Epithelial cell of esophagus (primary cell): ENCODE measurements at regions not wholly inside any gene's neighbourhood (a gene's known extent, or its start where the extent isn't known, plus 50 kb on each side); places are given as distances from the start of the nearest gene placed in this dataset.

ENCODE experiments used
- DNase-seq: peaks from one replicate; pipeline ENCODE4 v3.0.0; 2010; ENCODE audit warnings: low read depth
- H3K4me3 ChIP-seq: 2 replicates; pipeline ENCODE4 v1.5.1; 2011; ENCODE audit warnings: mild to moderate bottlenecking, low read length, control low read depth
- CTCF ChIP-seq: IDR thresholded peaks from 2 replicates; pipeline ENCODE4 v1.5.1; 2011; ENCODE audit warnings: low read depth, mild to moderate bottlenecking, low read length, control low read depth, inconsistent platforms; ENCODE audit not compliant: insufficient read depth; ENCODE audit errors: missing control alignments

GRCh38 chr16:26735521-26735920 is 331.2 kb upstream of the C16orf82 start:
- no peak overlapping the region for H3K4me3 ChIP-seq
- TF ChIP-seq CTCF = no peak
- DNase-seq = no peak

- no peak for DNase-seq
- no peak overlapping the region for H3K4me3 ChIP-seq
- TF ChIP-seq CTCF = no peak
These were observed 330.6 kb upstream of the C16orf82 start for GRCh38 chr16:26736084-26736483.

GRCh38 chr16:26740771-26741170 is 326.0 kb upstream of the C16orf82 start:
- H3K4me3 ChIP-seq = no peak overlapping the region
- DNase-seq = no peak
- TF ChIP-seq CTCF = no peak

- DNase-seq = no peak
- TF ChIP-seq CTCF = no peak
- no peak overlapping the region for H3K4me3 ChIP-seq
These were observed 324.7 kb upstream of the C16orf82 start for GRCh38 chr16:26742040-26742439.

GRCh38 chr16:26744430-26744829 is 322.3 kb upstream of the C16orf82 start:
- H3K4me3 ChIP-seq = no peak overlapping the region
- no peak for DNase-seq
- no peak for TF ChIP-seq CTCF

- TF ChIP-seq CTCF = no peak
- no peak overlapping the region for H3K4me3 ChIP-seq
- no peak for DNase-seq
These were observed 319.0 kb upstream of the C16orf82 start for GRCh38 chr16:26747760-26748159.

- no peak for DNase-seq
- H3K4me3 ChIP-seq = no peak overlapping the region
- no peak for TF ChIP-seq CTCF
These were observed 317.7 kb upstream of the C16orf82 start for GRCh38 chr16:26749072-26749471.
